HG02798 (cell line): ENCODE measurements at regions not wholly inside any gene's neighbourhood (a gene's known extent, or its start where the extent isn't known, plus 50 kb on each side); places are given as distances from the start of the nearest gene placed in this dataset.

Experiments used
- ATAC-seq: cut with Tn5 transposase; IDR thresholded peaks from one replicate; pipeline ENCODE4 v1.9.1; 2021; ENCODE audit warnings: mild to moderate bottlenecking; ENCODE audit not compliant: unreplicated experiment, poor library complexity

- ATAC-seq, result no peak
Observed at GRCh38 chr12:34339922-34340321, 317.6 kb downstream of the ALG10 start.

GRCh38 chr12:34340534-34341361, 318.5 kb downstream of the ALG10 start:
- no peak for ATAC-seq

DNA sequence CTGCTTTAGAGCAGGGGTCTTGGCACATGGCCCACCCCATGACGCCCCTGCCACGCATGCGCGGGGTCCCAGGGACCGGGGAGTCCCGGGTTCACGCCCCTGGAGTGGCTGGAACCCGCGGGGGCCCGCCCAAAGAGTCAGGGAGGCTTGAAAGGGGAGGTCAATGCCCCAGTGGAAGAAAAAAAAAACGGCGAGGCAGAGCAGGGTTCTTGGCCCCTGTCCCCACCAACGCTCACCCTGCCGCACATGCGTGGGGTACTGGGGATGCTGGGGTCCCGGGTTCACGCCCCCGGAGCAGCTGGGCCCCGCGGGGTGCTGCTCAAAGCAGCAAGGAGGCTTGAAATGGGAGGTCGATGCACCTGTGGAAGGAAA, 319.1 kb downstream of the ALG10 start:
- no peak for ATAC-seq

DNA sequence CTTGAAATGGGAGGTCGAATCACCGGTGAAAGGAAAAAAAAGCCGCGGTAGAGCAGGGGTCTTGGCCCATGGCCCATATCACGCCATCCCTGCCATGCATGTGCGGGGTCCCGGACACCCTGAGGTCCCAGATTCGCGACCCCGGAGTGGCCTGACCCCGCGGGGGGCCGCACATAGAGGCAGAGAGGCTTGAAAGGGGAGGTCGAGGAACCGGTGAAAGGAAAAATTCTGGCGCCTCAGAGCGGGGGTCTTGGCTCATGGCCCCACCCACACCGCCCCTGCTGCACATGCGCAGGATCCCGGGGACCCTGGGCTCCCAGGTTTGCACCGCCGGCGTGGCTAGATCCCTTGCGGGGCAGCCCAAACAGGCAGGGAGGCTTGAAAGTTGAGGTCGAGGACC, 319.8 kb downstream of the ALG10 start:
- ATAC-seq, result no peak

GRCh38 chr12:34343345-34343744, 321.0 kb downstream of the ALG10 start:
- ATAC-seq, result no peak

DNA sequence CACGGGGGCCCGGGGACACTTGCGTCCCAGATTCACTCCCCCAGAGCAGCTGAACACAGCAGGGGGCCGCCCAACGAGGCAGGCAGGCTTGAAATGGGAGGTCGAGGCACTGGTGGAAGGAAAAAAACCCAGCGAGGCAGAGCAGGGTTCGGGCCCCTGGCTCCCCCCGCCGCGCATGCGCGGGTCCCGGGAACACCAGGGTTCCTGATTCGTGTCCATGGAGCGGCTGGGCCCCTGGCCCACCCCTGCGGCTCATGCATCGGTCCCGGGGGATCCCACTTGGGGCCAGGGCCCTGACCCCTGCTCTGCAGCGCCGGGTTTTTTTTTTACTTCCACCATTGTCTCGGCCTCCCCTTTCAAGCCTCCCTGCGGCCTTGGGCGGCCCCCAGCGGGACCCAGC, 321.5 kb downstream of the ALG10 start:
- ATAC-seq, result no peak

GRCh38 chr12:34344851-34345522, 322.7 kb downstream of the ALG10 start:
- ATAC-seq, result no peak

- ATAC-seq, result no peak
Observed at GRCh38 chr12:34345801-34346200, 323.5 kb downstream of the ALG10 start.

DNA sequence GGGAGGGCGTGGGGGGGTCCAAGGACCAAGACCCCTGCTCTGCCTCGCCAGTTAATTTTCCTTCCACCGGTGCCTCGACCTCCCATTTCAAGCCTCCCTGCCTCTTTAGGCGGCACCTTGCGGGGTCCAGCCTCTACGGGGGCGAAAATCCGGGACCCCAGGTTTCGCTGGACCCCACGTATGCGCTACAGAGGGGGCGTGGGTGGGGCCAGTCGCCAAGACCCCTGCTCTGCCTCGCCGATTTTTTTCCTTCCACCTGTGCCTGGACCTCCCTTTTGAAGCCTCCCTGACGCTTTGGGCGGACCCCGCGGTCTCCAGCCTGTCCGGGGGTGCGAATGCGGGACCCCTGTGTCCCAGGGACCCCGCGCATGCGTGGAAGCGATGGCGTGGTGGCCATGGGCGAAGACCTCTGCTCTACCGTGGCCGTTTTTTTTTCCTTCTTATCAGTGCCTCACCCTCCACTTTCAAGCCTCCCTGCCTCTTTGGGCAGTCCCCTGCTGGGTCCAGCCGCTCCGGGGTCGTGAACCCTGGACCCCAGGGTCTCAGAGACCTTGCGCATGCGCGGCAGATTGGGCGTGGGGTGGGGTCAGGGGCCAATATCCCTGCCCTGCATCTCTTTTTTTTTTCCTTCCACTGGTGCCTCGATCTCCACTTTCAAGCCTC, 324.2 kb downstream of the ALG10 start:
- no peak for ATAC-seq

GRCh38 chr12:34347367-34347766, 325.1 kb downstream of the ALG10 start:
- ATAC-seq, result no peak

DNA sequence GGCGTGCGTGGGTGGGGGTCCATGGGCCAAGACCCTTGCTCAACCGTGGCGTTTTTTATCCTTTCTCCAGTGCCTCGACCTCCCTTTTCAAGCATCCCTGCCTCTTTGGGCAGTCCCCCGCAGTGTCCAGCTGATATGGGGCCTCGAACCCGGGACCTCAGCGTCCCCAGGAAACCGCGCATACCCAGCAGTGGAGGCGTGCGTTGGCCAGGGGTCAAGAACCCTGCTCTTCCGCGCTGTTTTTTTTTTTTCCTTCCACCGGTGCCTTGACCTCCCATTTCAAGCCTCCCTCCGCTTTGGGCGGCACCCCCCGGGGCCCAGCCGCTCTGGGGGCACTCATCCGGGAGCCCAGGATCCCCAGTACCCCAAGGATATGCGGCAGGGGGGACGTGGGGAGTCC, 325.8 kb downstream of the ALG10 start:
- no peak for ATAC-seq

- no peak for ATAC-seq
Observed at GRCh38 chr12:34348836-34349672, 326.8 kb downstream of the ALG10 start.

DNA sequence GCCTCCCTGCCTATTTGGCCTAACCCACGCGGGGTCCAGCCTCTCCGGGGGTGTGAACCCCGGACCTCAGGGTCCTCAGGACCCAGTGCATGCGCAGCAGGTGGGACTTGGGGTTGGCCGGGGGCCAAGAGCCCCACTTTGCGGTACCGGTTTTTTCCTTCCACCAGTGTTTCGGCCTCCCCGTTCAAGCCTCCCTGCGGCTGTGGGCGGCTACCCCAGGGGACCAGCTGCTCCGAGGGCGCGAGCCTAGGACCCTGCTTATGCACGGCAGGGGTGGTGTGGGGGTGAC, 327.3 kb downstream of the ALG10 start:
- ATAC-seq, result no peak

DNA sequence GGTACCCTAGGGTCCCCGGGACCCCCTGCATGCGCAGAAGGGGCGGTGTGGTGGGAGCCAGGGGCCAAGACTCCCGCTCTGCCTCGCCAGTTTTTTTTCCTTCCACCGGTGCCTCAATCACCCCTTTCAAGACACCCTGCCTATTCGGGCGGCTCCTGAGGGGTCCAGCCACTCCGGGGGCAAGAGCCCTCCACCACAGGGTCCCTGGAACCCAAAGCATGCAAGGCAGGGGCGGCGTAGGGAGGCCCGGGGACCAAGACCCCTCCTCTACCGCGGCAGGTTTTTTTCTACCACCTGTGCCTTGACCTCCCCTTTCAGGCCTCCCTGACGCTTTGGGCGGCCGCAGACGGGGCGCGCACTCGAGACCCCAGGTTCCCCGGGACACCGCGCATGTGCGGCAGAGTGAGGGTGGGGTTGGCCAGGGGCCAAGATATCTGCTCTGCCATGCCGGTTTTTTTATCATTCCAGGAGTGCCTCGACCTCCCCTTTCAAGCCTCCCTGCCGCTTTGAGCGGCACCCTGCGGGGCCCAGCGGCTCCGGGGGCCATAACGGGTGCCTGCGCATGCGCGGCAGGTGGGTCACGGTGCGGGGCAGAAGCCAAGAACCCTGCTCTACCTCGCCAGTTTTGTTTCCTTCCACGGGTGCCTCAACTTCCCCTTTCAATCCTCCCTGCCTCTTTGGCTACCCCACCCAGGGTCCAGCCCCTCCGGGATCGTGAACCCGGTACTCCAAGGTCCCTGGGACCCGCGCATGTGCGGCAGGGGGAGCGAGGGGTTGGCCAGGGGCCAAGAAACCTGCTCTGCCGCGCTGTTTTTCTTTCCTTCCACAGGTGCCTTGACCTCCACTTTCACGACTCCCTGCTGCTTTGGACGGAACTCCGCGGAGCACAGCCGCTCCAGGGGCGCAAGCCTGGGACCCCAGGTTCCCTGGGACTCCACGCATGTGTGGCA, 328.1 kb downstream of the ALG10 start:
- no peak for ATAC-seq

- ATAC-seq, result no peak
Observed at GRCh38 chr12:34352098-34352497, 329.8 kb downstream of the ALG10 start.

DNA sequence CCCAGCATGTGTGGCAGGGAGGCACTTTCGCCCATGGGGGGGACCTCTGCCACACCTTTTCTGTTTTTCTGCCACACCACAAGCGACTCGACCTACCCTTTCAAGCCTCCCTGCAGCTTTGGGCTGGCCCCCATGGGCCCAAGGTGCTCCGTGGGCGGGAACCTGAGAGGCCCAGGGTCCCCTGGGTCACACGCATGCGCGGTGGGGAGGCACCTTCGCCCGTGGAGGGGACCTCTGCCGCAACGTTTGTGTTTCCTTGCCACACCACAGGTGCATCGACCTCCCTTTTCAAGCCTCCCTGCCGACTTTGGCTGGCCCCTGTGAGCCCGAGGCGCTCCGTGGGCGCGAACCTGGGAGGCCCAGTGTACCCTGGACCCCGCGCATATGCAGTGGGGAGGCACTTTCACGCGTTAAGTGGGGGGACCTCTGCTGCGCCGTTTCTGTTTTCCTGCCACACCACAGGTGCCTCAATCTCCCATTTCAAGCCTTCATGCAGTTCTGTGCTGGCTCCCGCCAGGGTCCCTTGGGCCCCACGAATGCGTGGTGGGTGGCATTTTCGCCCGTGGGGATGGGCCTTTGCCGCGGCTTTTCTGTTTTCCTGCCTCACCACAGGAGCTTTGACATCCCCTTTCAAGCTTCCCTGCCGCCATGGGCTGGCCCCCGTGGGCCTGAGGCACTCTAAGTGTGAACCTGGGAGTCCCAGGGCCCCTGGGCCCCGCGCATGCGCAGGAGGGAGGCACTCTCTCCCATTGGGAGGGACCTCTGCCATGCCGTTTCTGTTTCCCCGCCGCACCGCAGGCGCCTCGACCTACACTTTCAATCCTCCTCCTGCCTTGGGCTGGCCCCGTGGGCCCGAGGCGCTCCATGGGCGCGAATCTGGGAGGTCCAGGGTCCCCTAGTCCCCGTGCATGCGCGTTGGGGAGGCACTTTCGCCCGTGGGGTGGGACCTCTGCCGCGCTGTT, 332.2 kb downstream of the ALG10 start:
- ATAC-seq, result no peak

DNA sequence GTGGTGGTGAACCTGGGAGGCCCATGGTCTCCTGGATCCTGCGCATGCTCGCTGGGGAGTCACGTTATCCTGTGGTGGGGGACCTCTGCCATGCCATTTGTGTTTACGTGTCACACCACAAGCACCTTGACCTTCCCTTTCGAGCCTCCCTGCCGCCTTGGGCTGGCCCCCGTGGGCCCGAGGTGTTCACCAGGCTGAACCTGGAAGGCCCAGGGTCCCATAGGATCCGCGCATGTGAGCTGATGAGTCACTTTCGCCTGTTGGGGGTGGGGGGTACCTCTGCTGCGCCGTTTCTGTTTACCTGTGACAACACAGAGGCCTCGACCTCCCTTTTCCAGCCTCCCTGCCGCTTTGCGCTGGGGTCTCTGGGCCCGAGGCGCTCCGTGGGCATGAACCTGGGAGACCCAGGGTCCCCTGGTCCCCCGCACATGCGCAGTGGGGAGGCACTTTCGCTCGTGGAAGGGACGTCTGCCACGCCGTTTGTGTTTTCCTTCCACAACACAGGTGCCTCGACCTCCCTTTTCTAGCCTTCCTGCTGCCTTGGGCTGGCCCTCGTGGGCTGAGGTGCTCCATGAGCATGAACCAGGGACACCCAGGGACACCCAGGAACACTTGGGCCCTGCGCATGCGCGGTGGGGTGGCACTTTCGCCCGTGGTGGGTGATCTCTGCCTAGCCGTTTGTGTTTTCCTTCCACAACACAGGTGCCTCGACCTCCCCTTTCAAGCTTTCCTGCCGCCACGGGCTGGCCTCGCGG, 334.1 kb downstream of the ALG10 start:
- no peak for ATAC-seq

DNA sequence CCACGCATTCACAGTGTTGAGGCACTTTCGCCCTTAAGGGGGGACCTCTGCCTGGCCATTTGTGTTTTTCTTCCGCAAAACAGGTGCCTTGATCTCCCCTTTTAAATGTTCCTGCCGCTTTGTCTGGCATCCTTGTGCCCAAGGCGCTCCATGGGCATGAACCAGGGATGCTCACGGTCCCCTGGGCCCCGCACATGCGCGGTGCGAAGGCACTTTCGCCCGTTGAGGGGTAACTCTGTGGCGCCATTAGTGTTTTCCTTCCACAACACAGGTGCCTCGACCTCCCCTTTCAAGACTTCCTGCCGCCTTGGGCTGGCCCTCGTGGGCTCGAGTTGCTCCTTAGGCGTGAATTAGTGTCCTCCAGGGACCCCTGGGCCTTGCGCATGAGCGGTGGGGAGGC, 335.5 kb downstream of the ALG10 start:
- ATAC-seq, result no peak
